Muscle of leg (tissue), 3 donors: ENCODE measurements at regions not wholly inside any gene's neighbourhood (a gene's known extent, or its start where the extent isn't known, plus 50 kb on each side); places are given as distances from the start of the nearest gene placed in this dataset.
"Not testable (repeated sequence)": the region's sequence is repeated elsewhere in the genome, so short reads cannot be mapped to it uniquely, and the experiment has no call there.

Source experiments
- DNase-seq: peaks from one replicate; pipeline ENCODE4 v3.0.0; 2013
- H3K27ac ChIP-seq: one replicate; pipeline ENCODE4 v1.5.1; 2013; ENCODE audit warnings: mild to moderate bottlenecking, low read length, control low read depth
- H3K27me3 ChIP-seq: one replicate; pipeline ENCODE4 v1.6.1; 2013; ENCODE audit warnings: low read length; ENCODE audit not compliant: control insufficient read depth, insufficient read depth
- H3K36me3 ChIP-seq: one replicate; pipeline ENCODE4 v1.6.1; 2013; ENCODE audit warnings: low read length; ENCODE audit not compliant: control insufficient read depth, insufficient read depth
- H3K4me1 ChIP-seq: one replicate; pipeline ENCODE4 v1.6.1; 2013; ENCODE audit warnings: low read length; ENCODE audit not compliant: control insufficient read depth, insufficient read depth
- H3K4me3 ChIP-seq: one replicate; pipeline ENCODE4 v1.5.1; 2013; ENCODE audit warnings: low read length, control low read depth
- H3K9me3 ChIP-seq: replicated peaks from 2 replicates; pipeline ENCODE4 v1.6.1; 2013; ENCODE audit warnings: low read depth, low read length; ENCODE audit not compliant: control insufficient read depth
- WGBS: methylation state at CpG from one replicate; pipeline ENCODE4 v1.1.5; 2013; ENCODE audit warnings: missing lambda C conversion rate; ENCODE audit not compliant: insufficient coverage; 5-methylcytosine and 5-hydroxymethylcytosine counted together

DNA sequence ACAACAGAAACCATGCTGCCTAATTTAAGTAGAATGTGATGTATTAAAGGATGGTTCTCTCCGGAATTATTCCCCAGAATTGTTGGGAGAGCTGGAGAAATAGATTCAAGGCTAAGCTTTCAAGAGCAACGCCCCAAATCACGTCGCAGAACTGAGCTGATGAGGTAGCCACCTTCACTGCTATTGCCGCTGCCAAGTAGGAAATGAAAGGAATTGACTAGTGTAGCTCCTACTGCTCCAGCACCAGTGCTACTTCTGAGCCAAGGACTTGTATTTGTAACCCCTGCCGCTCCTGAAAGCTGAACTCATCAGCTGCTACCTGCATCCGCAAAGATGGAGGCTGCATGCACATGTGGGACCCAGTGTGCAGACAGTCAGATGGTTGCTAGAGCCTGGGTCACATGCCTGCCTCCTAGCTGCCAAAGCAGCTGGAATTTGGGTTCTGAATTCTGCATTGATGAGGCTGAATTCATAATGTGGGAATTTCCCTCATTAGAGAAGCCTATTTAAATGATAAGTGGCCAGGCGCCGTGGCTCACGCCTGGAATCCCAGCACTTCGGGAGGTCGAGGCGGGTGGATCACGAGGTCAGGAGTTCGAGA lies 173.9 kb downstream of the PDGFRA start:
- Histone ChIP-seq H3K9me3 (no peaks in the 10 kb centered on the region), H3K36me3 (no peaks in the 10 kb centered on the region), H3K27ac (no peak overlapping the region), H3K4me1 (no peaks in the 10 kb centered on the region), H3K27me3 (no peaks in the 10 kb centered on the region), H3K4me3 (no peak overlapping the region)
- 43% methylated on average over 7 of the region's 15 CpGs for WGBS
- peak; percentile 23 for DNase-seq

- Histone ChIP-seq H3K36me3 (no peaks in the 10 kb centered on the region), H3K27ac (no peak overlapping the region), H3K4me3 (no peak overlapping the region), H3K4me1 (no peaks in the 10 kb centered on the region), H3K27me3 (no peaks in the 10 kb centered on the region), H3K9me3 (no peaks in the 10 kb centered on the region)
- DNase-seq = no peak
- WGBS = 20% methylated on average over 1 of the region's 5 CpGs
These were observed 174.8 kb downstream of the PDGFRA start for GRCh38 chr4:54403700-54404453.

GRCh38 chr4:54409270-54409817 lies 180.3 kb downstream of the PDGFRA start:
- H3K36me3 ChIP-seq, H3K27me3 ChIP-seq, H3K9me3 ChIP-seq, H3K4me3 ChIP-seq, H3K4me1 ChIP-seq: not testable (repeated sequence)
- WGBS = no CpG with 5 or more reads among the region's 7 CpGs
- DNase-seq = peak; percentile 34
- H3K27ac ChIP-seq = peak overlapping the region; percentile 54

DNA sequence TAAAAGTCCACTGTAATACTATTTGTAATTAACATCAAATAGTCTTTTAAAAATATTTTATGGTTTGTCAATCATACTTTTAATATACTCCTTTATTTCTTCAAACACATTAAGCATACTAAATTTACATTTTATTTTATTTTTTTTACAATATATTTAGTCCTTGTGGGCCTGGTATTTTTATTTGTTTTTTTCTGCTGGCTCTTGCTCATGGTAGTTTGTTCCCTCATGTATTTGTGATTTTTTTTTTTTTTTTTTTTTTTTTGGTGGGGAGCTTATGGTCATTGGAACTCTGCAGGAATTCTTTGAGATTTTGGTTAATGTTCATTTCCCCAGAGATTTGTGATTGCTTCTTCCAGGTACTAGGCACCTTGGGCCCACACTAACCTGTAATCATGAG lies 185.5 kb downstream of the PDGFRA start:
- no peaks in the 10 kb centered on the region for H3K36me3 ChIP-seq
- H3K4me3 ChIP-seq = no peak overlapping the region
- H3K27me3 ChIP-seq = no peaks in the 10 kb centered on the region
- DNase-seq = no peak
- H3K27ac ChIP-seq = no peak overlapping the region
- peaks cover 5% of the 10 kb centered on the region for H3K9me3 ChIP-seq
- no peaks in the 10 kb centered on the region for H3K4me1 ChIP-seq

DNA sequence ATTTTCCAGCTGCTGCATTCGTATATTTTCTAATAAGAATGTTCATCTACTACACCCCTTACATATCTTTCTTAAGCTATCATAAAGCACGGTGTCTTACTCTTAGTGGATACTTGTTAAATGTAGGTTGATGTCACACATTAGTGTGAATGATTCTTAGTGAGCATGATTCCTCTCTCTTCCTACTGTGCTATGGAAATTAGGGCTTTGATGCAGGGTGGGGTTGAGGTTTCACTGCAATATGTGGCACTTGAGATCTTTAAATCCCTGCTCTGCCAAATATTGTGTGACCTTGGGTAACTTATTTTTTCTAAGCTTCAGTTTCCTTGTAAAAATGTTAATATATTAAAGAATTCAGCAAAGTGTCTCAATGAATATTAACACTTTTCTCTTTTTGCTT lies 188.4 kb downstream of the PDGFRA start:
- Histone ChIP-seq H3K4me3 (no peak overlapping the region), H3K9me3 (peaks cover 5% of the 10 kb centered on the region), H3K4me1 (no peaks in the 10 kb centered on the region), H3K27me3 (no peaks in the 10 kb centered on the region), H3K27ac (no peak overlapping the region), H3K36me3 (no peaks in the 10 kb centered on the region)
- DNase-seq = no peak
- WGBS = no CpG with 5 or more reads among the region's 2 CpGs

DNA sequence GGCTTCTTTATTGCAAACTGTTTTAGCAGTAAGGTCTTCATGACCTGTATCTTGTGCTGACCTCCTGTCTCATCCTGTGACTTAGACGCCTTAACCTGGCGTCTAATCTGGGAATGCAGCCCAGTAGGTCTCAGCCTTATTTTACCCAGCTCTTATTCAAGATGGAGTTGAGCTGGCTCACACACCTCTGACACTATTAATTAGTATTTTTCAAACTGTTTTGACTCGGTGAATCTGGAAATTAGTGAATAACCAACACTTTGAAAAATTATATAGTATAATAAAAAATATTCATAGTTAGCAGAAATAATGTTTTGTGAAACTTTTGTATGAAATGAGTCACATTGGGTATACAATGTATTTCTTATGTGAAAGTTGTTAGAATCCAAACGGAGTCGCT lies 189.4 kb downstream of the PDGFRA start:
- no peaks in the 10 kb centered on the region for H3K4me1 ChIP-seq
- DNase-seq = no peak
- H3K4me3 ChIP-seq = no peak overlapping the region
- H3K36me3 ChIP-seq = no peaks in the 10 kb centered on the region
- no peak overlapping the region for H3K27ac ChIP-seq
- no peaks in the 10 kb centered on the region for H3K27me3 ChIP-seq
- H3K9me3 ChIP-seq = peaks cover 5% of the 10 kb centered on the region
- WGBS = 87% methylated on average over 3 of the region's 5 CpGs

- Histone ChIP-seq H3K27me3 (no peaks in the 10 kb centered on the region), H3K9me3 (no peaks in the 10 kb centered on the region), H3K4me3 (no peak overlapping the region), H3K27ac (no peak overlapping the region), H3K4me1 (no peaks in the 10 kb centered on the region), H3K36me3 (no peaks in the 10 kb centered on the region)
- DNase-seq = no peak
- WGBS = 63% methylated on average over 1 of the region's 1 CpG
These were observed 194.0 kb downstream of the PDGFRA start for GRCh38 chr4:54423066-54423465.

DNA sequence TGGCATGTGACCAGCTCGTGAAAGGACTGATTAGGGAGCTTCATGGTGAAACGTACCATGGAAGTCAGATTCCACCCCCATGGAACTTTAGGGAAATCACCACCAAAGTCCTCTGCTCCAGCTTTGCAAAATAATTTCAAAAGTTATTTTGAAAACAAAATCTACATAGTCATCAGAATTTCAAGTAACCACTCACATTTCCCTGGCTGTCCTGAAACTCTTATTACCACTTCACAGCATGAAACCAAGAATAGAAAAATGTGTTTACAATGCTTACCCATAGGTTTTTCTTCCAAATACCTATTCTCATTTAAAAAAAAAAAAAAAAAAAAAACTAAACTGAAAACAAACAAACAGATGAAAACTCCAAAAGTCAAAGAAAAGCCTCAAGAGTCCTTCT lies 198.7 kb downstream of the PDGFRA start:
- Histone ChIP-seq H3K27ac (no peak overlapping the region), H3K9me3 (no peaks in the 10 kb centered on the region), H3K27me3 (no peaks in the 10 kb centered on the region), H3K36me3 (no peaks in the 10 kb centered on the region), H3K4me1 (no peaks in the 10 kb centered on the region), H3K4me3 (no peak overlapping the region)
- no peak for DNase-seq
- WGBS = 68% methylated on average over 2 of the region's 2 CpGs

DNA sequence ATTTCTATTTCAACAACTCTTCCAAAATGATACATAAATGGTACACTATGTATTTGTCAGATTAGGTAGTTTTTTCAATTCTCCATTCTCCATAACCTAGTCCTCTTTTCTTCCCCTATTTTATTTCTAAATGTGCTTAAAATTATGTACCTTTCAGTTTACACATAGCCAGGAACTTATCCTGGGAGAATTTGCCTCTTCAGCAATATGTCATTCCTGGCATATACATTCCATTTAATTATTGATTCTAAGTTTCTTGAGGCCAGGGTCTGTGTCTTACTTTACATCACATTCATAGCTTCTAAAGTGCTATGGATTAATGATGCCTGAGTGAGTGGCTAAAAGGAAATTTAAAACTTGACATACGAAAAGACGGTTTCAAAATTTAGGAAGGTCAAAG lies 199.8 kb downstream of the PDGFRA start:
- H3K9me3 ChIP-seq = no peaks in the 10 kb centered on the region
- no peak for DNase-seq
- no peaks in the 10 kb centered on the region for H3K36me3 ChIP-seq
- H3K4me1 ChIP-seq = no peaks in the 10 kb centered on the region
- no peak overlapping the region for H3K4me3 ChIP-seq
- no peak overlapping the region for H3K27ac ChIP-seq
- no CpG with 5 or more reads among the region's 2 CpGs for WGBS
- no peaks in the 10 kb centered on the region for H3K27me3 ChIP-seq

- no peaks in the 10 kb centered on the region for H3K9me3 ChIP-seq
- no peaks in the 10 kb centered on the region for H3K36me3 ChIP-seq
- no peak overlapping the region for H3K27ac ChIP-seq
- H3K27me3 ChIP-seq = no peaks in the 10 kb centered on the region
- 100% methylated on average over 1 of the region's 3 CpGs for WGBS
- DNase-seq = no peak
- no peaks in the 10 kb centered on the region for H3K4me1 ChIP-seq
- H3K4me3 ChIP-seq = no peak overlapping the region
These were observed 204.6 kb downstream of the PDGFRA start for GRCh38 chr4:54433686-54434085.
